Astrocyte of the cerebellum (primary cell): ENCODE measurements at regions not wholly inside any gene's neighbourhood (a gene's known extent, or its start where the extent isn't known, plus 50 kb on each side); places are given as distances from the start of the nearest gene placed in this dataset.

Experiments used
- DNase-seq: peaks from one replicate; pipeline ENCODE4 v3.0.0-alpha.2; 2011; ENCODE audit warnings: low read depth
- H3K4me3 ChIP-seq: 2 replicates; pipeline ENCODE4 v1.5.1; 2011; ENCODE audit warnings: mild to moderate bottlenecking, low read depth, low read length, moderate library complexity
- in situ Hi-C: cut with HindIII; loops from 2 replicates; pipeline ENCODE4 v1.10.0; 2017; ENCODE audit warnings: low sequenced_read_pairs
- TF ChIP-seq, protein P1 (sequence below): IDR thresholded peaks from 2 replicates; pipeline ENCODE4 v1.5.1; 2012; ENCODE audit warnings: low read length, low read depth, moderate library complexity, mild to moderate bottlenecking; ENCODE audit errors: missing control alignments

- no peak overlapping the region for H3K4me3 ChIP-seq
- no peak for DNase-seq
- in situ Hi-C loops, result no loop called here
- TF ChIP-seq, protein P1, sequence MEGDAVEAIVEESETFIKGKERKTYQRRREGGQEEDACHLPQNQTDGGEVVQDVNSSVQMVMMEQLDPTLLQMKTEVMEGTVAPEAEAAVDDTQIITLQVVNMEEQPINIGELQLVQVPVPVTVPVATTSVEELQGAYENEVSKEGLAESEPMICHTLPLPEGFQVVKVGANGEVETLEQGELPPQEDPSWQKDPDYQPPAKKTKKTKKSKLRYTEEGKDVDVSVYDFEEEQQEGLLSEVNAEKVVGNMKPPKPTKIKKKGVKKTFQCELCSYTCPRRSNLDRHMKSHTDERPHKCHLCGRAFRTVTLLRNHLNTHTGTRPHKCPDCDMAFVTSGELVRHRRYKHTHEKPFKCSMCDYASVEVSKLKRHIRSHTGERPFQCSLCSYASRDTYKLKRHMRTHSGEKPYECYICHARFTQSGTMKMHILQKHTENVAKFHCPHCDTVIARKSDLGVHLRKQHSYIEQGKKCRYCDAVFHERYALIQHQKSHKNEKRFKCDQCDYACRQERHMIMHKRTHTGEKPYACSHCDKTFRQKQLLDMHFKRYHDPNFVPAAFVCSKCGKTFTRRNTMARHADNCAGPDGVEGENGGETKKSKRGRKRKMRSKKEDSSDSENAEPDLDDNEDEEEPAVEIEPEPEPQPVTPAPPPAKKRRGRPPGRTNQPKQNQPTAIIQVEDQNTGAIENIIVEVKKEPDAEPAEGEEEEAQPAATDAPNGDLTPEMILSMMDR, result no peak
Measured at GRCh38 chr10:64112701-64113355, 591.6 kb downstream of the REEP3 start.

DNA sequence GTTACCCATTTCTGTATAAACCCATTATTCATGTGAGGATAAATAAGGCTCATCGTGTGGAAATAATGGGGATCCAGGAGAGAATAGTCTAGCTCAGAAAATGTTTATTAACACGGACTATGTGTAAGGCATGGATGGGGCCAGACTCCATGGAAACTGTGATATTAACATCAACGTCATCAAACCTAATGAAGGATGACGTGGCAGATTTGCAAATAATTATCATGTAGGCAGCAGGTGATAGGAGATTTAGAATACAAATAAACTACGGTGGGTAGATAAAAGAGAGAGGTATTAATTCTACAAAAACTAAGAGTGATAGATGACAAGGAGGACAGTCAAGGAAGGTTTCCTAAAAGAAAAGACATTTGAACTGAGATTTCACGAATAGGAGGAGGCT lies 592.2 kb downstream of the REEP3 start:
- no peak overlapping the region for H3K4me3 ChIP-seq
- TF ChIP-seq, protein P1, result no peak
- in situ Hi-C loops, result no loop called here
- DNase-seq, result no peak

DNA sequence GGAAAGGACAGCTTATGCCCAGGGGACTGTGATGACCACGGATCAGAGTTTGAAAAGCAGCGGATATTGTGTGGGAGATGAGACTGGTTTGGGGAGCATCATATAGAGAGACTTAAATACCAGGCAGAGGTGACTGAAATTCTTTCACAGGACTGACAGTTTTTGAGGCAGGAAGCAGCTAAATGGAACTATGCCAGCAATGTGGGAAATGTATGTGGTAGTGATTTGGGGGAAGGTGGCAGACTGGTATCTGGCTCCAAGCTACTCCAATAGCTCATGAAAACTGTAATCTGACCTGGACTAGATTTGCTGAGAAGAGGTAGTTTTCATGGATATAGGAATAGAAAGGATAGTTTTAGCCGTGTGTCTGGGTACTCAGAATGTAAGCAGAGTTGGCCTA lies 592.6 kb downstream of the REEP3 start:
- in situ Hi-C loops, result no loop called here
- TF ChIP-seq, protein P1, result no peak
- H3K4me3 ChIP-seq, result no peak overlapping the region
- no peak for DNase-seq

DNA sequence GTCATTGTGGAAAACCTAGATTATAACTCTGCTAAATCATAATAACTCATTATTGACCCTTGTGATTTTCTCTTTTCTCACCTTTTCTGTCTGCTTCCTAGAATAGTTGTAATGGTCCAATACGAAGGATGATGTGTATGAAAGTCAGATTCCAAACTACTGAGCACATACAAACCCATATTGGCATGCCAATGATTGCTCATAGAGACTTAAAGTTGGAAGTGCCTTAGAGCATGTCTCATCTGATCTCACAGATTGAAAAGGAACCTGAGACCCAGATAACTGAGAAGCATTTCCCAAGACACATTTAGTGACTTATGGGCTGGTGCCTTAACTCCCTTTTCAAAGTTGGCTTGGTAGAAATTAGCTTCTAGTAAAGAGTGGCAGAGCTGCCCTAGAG lies 594.3 kb downstream of the REEP3 start:
- DNase-seq, result no peak
- no peak overlapping the region for H3K4me3 ChIP-seq
- TF ChIP-seq, protein P1, result no peak
- in situ Hi-C loops, result no loop called here

DNA sequence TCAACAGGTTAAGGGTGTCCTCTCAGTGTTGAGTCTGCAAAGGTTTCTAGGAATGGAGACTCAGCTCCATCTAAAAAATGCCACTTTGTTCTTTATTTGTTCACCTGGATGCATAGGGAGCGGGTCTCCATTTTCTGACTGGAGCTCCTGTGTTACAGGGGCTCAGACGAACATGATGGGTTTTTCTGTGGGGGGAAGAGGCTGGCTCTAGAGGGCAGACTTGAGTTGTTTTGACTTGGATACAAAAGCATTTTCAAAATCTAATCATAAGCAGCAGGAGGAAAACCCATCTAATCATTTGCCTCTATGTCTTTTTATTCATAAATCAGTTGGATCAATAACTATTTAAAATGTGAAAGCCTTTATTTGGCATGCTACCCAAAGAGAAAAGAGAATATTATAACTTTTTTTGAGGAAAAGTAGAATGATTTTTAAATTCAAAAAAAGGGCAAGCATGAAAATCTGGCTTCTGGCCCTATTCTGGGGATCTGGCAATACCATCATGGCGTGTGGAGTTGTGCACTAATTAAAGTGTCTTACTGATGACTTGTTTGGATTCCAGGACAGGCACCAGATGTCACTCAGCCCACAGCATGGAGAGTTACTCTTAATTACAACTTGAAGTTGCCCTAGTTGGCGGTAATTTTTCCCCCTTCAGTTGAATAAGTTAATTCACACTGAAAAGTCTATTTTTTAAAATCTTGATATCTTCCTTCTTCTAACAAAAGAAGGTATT lies 594.9 kb downstream of the REEP3 start:
- H3K4me3 ChIP-seq, result no peak overlapping the region
- in situ Hi-C loops, result no loop called here
- TF ChIP-seq, protein P1, result peak; percentile 56
- DNase-seq, result no peak

DNA sequence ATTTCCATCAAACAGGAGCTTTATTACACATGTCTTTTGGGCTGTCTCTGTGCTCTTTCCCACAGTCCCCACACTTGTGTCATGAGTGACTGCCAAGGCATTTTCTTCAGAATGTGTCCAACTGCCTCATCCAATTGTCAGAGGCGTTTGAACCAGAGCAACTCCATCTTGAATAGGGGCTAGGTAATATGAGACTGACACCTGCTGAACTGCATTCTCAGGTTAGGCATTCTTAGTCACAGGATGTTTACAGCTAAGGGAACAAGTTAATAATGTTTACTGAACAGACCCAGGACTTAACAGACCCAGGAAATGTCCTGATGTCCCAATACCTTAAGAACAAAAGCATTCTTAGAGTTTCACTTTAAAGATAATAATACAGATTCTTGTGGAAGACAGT lies 595.5 kb downstream of the REEP3 start:
- in situ Hi-C loops, result no loop called here
- DNase-seq, result no peak
- TF ChIP-seq, protein P1, result no peak
- H3K4me3 ChIP-seq, result no peak overlapping the region
